GM18508 (cell line): ENCODE measurements at regions not wholly inside any gene's neighbourhood (a gene's known extent, or its start where the extent isn't known, plus 50 kb on each side); places are given as distances from the start of the nearest gene placed in this dataset.
A peak's percentile ranks its signal among the peaks of the same experiment; 100 is the strongest.
"Not testable (repeated sequence)": the region's sequence is repeated elsewhere in the genome, so short reads cannot be mapped to it uniquely, and the experiment has no call there.

Experiments used
- ATAC-seq: cut with Tn5 transposase; IDR thresholded peaks from one replicate; pipeline ENCODE4 v1.9.1; 2021; ENCODE audit warnings: moderate number of reproducible peaks; ENCODE audit not compliant: insufficient read depth, unreplicated experiment

- no peak for ATAC-seq
These were observed 95.5 kb upstream of the WDR44 start for GRCh38 chrX:118250445-118250844.

GRCh38 chrX:118251271-118251670, 94.6 kb upstream of the WDR44 start:
- ATAC-seq = no peak

DNA sequence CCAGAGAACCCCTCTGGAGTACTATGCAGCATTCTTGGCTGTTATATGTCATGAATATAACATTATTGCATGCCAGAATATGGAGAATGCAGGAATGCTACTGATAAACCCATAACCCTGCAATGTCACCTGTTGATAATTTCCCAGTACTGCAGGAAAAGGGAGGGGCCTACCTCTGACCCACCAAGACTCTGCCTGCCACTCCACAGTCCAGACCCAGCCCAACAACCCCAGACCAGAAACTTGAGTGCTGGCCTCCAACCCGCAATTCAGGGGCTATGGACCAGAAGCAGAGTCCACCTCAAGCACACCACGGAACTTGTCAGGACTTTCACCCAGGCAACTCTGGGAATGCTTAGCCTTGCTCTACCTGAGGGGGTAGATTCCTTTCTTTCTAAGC, 92.9 kb upstream of the WDR44 start:
- no peak for ATAC-seq

- peak; percentile 53 for ATAC-seq
These were observed 91.3 kb upstream of the WDR44 start for GRCh38 chrX:118254611-118255010.

- no peak for ATAC-seq
These were observed 90.0 kb upstream of the WDR44 start for GRCh38 chrX:118255921-118256320.

DNA sequence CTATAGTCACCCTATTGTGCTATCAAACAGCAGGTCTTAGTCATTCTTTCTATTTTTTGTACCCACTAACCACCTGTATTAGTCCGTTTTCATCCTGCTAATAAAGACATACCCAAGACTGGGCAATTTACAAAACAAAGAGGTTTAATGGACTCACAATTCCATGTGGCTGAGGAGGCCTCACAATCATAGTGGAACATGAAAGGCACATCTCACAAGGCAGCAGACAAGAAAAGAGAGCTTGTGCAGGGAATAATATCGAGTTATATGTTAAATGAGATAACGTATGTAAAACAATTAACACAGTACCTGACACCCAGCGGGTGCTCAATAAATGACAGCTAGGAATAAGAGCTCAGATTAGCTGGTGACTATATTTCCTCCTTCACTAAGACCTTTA, 88.1 kb upstream of the WDR44 start:
- ATAC-seq = no peak

- ATAC-seq = no peak
These were observed 86.7 kb upstream of the WDR44 start for GRCh38 chrX:118259213-118259612.

- no peak for ATAC-seq
These were observed 84.8 kb upstream of the WDR44 start for GRCh38 chrX:118261151-118261550.

DNA sequence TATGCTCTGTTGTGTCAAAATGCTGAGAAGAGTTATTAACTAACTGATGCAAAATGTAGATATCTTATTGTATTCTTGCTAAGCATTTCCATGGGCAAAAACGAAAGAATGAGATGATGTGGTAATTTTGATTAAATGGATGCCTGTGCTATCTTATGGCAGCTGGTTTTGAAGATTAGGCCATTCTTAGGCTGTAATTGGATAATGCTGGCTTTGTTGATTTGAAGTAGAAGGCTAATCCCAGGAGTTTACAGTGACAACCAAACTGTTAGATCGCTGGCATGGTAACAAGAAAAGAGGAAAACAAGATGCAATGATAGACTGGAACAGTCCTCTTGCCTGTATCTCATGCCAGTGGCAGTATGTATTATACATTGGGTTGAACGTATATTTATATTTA, 74.1 kb upstream of the WDR44 start:
- no peak for ATAC-seq

GRCh38 chrX:118272242-118272641, 73.7 kb upstream of the WDR44 start:
- ATAC-seq = no peak

DNA sequence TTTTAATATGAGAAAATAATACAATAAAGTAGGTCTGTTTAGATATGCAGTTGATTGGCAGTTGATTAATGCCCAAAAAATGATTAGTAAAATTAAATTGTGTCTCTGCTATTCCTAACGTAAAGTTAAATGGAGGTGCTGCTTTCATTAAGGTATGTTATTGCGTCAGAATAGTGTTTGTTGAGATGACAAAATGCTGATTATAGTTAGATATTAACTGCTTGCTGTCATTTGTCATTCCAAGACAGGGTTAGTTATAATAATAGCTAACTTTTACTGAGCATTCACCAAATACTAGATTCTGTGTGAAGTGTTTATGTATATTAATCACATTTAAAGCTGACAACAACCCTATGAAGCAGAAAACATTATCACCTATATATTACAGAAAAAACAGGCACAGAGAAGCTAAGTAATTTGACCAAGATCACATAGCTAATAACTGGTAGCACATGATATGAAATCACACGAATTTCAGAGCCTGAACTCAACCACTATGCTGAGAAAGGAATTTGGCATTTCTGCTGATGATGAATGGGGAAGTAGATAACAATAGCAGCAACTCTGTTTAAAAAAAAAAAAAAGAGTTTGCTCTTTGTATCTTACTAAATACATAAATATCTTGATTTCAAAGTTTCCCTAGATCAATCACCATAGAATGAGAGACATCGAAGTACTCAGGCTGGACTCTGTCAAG, 59.7 kb upstream of the WDR44 start:
- ATAC-seq = no peak

DNA sequence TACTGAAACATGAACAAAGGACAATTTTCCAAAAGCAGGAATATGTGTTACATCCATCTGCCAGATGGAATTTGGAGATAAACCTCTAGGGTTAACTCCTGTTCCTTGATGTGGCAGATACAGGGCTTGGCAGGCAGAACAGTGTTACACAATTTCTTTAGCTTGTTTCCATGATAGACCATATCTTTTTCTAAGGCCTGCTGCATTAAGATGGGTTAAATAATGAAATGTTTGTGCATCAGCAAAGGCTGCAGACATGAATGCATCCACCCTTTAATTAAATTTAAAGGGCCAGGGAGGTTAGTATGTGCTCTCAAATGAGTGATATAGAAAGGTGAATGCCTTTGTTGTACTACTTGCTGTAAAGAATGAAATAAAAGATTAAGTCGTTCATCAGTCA, 50.1 kb upstream of the WDR44 start:
- ATAC-seq = not testable (repeated sequence)
